HL-60/S4 treated with retinoic acid at 250 ng/mL for 4 days and 3 days (cell line): ENCODE measurements at regions not wholly inside any gene's neighbourhood (a gene's known extent, or its start where the extent isn't known, plus 50 kb on each side); places are given as distances from the start of the nearest gene placed in this dataset.

Experiments used
- in situ Hi-C: fragments of 300-500 bp; cut with MboI; formaldehyde crosslinking; loops from 2 replicates; pipeline ENCODE4 v1.7.0; 2022; ENCODE audit warnings: low sequenced_read_pairs

DNA sequence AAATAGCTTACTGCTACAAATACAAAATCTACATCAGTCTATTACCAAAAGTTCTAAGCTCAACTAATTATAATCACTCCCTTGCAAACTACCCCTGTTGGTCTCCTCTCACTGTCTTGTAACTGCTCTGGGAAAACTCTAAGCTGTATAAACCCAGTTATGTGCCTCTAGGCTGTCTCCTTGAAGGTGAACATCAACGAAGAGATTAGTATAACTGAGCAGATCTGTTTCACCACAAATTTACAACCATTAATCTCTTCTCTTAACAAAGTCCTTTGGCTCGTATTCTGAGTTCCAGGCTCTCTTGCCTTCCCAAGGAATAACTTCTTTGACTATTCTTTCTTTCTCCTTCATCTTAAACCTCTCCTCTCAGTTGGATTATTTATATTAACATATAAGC lies 84.4 kb upstream of the PRMT6 start:
- in situ Hi-C loops, result no loop called here

DNA sequence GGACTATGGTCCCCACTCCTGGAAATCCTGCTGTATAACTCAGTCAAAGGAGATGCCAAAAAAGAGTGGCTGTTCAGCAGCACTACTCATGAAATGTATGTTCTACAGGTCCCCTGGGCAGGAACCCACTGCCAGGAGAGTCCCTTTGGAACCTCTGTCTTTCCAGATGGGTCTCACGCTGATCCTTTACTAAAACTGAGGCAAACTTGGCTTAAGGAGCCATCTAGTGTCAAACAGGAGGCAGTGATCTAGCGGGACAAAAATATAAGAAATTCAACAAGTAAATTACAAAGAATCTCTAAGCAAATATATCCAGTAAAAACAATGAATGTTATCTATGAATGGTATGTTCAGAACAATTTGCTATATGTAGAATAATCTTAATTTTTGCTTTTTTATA lies 80.5 kb upstream of the PRMT6 start:
- in situ Hi-C loops, result no loop called here

DNA sequence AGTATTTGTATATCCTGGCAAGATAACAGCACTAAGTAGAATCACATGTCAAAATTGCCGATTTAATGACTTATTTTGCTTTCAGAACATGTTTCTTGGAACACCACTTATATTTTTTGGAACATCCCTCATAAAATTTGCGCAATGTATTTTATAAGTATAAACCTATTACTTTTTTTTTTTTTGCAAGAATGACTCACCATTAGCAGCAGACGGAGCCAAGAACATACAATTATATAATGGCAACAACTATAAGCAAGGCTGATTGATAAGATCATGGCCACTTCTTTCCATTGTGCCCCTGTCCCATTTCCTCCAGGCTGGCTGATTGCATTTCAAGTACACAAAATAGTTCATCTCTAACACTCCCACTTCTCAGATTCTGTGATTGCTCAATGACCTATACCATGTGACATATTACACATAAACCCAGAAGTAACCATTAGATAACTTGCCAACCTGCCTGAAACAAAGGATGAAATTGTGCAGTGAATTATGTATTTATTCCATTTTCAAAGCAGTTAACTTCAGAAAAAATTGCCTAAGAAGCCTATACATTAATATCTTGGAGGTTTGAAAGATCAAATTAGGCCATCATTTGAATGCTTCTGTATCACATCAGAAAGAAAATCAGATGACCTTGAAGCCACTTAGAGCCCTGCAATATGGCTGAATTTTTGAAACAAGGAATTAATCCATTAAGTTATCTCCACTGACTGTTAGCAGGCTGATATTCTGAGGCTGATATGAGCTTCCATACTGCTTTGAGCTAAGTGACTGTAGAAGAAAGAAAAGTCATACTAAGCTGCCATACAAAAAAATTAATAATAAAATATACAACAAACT lies 77.8 kb upstream of the PRMT6 start:
- in situ Hi-C loops, result no loop called here

DNA sequence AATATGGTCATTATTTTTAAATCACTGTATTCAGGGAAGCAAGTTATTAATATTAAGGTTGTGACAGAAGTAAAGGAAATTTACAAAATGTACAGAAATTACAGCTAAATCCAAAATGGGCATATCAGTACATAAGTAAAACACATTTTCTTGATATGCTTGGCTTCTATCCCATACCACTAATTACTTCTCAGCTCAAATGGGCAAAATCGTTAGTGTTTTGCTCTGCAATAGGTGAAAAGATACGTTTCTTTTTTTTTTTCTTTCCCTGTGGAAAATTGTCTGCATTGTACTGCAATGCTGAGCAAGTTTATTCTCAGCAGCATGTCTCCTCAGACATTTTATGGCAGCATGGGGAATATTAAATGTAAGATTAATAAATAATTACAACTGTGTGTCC lies 77.1 kb upstream of the PRMT6 start:
- in situ Hi-C loops, result no loop called here

DNA sequence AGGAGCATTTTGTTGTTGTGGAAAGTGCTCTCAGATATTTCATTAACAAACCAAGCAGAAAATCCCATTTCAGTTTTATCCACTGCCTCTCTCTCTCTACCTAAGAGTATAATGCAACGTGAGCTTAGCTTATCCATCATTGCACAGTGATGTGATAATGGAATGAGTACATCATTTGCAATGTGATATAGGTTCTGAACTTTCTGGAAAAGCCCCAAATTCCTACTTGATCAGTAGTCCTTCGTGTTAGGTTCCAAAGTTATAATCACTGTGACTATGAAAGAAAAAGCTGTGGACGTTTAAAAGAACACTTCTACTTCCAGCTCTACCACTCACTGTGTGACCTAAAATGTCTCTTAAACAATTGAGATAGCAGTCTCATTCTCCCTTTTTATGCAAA lies 76.4 kb upstream of the PRMT6 start:
- in situ Hi-C loops, result no loop called here

DNA sequence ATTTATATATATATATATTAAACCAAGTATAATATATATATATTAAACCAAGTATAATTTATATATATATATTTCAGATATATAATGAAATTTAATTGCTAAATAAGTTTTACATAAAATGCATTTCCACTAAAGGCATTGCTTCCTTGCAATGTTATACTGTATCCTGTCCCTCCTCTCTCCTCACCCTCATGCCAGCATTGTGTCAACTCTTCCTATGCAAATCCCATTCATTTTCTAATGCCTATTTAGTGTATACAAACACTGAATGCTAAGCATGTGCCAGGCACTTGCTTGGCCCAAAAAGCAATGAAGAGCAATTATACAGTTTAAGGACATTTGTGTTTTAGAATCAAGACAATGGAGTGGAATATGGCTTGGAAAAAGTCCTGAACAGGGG lies 71.7 kb upstream of the PRMT6 start:
- in situ Hi-C loops, result no loop called here

DNA sequence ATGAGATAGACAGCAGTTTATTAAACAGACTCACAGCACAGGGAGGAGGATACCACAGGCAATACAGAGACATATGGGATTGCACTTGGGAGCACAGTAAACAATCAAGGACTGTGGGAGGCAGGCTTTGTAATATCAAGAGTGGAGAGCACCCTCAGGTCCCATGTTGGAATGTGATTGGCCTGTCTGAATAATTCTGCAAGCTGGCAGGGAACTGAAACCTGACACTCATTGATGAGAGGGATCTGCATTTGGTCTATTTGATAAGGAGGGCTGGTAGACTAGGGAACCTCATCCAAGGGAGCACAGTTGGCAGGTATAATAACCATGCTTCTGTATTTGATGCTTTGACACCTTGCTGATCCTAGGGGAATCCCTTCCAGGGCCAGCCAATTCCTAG lies 69.9 kb upstream of the PRMT6 start:
- in situ Hi-C loops, result no loop called here

DNA sequence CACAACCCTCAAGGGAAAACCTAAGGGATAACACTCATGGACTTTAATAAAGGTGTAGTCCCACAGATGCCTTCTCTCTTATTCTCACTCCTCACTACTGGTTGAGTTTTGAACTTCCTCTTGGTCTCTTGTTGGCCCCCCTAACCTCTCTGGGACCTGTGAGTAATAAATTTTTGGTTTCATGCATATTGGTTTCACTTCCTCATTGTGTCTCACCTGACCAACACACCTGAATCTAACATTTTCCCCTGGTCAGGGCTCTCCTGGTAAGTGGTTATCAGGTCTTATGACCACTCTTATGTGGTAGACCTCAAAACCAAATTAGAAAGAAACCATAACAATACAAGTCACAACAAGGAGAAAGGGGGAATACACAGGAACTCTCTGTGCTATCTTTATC lies 60.5 kb upstream of the PRMT6 start:
- in situ Hi-C loops, result no loop called here

DNA sequence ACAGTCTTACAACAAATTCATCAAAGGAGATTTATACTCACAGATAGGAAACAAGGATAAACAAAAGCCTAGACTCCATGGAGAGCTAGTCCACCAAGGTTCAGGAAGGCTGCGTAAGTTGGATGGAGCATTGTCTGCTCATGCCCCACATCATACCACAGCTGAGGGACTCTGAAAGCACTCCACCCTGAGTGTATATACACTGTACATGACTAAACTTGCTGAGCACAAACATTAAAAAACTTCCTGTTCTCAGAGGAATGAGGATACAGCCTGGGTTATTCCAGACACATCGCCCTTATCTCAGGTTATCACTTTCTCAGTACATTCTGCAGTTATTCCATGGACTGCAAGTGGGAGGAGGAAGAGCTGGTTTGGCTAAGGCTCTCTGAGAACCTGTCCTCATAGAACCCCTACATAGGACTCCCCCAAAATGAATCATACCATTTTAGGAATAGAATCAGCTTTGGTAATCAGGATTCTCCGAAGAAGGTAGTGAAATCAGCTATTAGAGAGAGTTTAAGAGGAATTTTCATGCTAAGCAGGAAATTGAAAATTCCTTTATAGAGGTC lies 58.0 kb upstream of the PRMT6 start:
- in situ Hi-C loops, result no loop called here

DNA sequence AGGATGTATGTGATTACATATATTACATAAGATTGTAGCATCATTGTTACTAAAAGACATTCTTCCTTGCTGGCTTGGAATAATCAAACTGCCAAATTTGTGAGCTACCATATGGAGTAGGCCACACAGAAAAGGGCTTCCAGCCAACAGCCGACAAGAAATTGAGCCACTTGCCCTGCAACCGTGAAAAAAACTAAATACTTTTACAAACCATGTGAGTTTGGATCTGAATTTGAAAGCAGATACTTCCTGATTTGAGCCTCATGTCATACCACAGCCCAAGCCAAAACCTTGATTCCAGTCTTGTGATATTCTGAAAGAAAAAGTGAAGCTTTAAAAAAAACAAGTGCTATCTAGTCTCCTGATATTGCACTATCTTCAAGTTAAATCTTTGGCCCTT lies 55.6 kb upstream of the PRMT6 start:
- in situ Hi-C loops, result no loop called here

DNA sequence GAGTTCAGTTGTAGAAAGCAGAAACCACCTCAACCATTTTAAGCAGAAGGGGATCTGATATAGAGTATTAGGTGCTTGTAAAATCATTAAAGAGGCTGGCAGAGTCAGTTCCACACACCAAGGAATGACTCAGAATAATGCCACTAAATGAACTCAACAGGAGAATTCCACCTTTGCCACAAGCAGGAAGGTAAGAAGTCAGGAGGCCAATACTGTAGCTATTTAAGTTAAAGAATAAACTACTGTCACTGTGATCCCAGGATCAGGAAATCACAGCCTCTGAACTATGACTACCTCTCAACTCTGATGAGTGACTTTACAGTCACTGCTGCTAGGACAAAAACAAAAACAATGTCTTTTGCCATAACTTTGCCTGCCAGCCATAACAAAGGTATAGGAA lies 52.5 kb upstream of the PRMT6 start:
- in situ Hi-C loops, result no loop called here

DNA sequence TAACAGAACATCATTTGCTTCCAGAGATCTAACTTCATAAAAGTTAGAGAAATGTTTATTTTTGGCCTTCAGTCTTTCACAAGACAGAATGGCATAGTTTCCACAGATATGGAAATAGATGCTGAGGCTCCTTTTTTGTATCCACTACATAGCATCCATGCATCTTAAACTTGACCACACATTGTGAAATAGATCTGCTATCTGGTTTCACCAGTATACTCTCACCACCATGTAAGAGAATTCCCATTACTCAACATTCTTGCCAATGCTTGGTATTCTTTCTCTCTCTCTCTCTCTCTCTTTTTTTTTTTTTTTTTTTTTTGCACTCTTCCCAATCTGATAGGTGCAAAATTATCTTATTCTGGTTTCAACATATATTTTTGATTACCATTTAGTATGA lies 52.1 kb upstream of the PRMT6 start:
- in situ Hi-C loops, result no loop called here
